GM21825 (cell line): ENCODE measurements at regions not wholly inside any gene's neighbourhood (a gene's known extent, or its start where the extent isn't known, plus 50 kb on each side); places are given as distances from the start of the nearest gene placed in this dataset.

Experiments
- ATAC-seq: cut with Tn5 transposase; IDR thresholded peaks from one replicate; pipeline ENCODE4 v1.9.1; 2021; ENCODE audit warnings: mild to moderate bottlenecking, moderate library complexity; ENCODE audit not compliant: unreplicated experiment

GRCh38 chr13:97901716-97902115, 51.8 kb upstream of the IPO5 start:
- ATAC-seq = no peak
